Osteocyte (in vitro differentiated cells): ENCODE measurements at regions not wholly inside any gene's neighbourhood (a gene's known extent, or its start where the extent isn't known, plus 50 kb on each side); places are given as distances from the start of the nearest gene placed in this dataset.

Source experiments
- DNase-seq: peaks from one replicate; pipeline ENCODE4 v3.0.0; 2021; ENCODE audit warnings: mixed read lengths; ENCODE audit not compliant: unreplicated experiment; ENCODE audit errors: extremely low spot score
- H3K27ac Mint-ChIP-seq: one replicate; pipeline ENCODE4 v1.8.0; 2021; ENCODE audit warnings: mild to moderate bottlenecking, mixed read lengths; ENCODE audit not compliant: unreplicated experiment
- H3K27me3 Mint-ChIP-seq: one replicate; pipeline ENCODE4 v1.8.0; 2021; ENCODE audit warnings: mixed read lengths; ENCODE audit not compliant: unreplicated experiment
- H3K36me3 Mint-ChIP-seq: one replicate; pipeline ENCODE4 v1.8.0; 2021; ENCODE audit warnings: mixed read lengths; ENCODE audit not compliant: unreplicated experiment
- H3K4me1 Mint-ChIP-seq: one replicate; pipeline ENCODE4 v1.8.0; 2021; ENCODE audit warnings: mixed read lengths; ENCODE audit not compliant: unreplicated experiment
- H3K4me3 Mint-ChIP-seq: one replicate; pipeline ENCODE4 v1.8.0; 2021; ENCODE audit warnings: mild to moderate bottlenecking, moderate library complexity, mixed read lengths; ENCODE audit not compliant: unreplicated experiment
- H3K9me3 Mint-ChIP-seq: one replicate; pipeline ENCODE4 v1.8.0; 2021; ENCODE audit warnings: mixed read lengths; ENCODE audit not compliant: unreplicated experiment
- CTCF ChIP-seq: fragments of 200-600 bp; sonication (generic); IDR thresholded peaks from 2 replicates; pipeline ENCODE4 v1.5.0; 2021; ENCODE audit warnings: antibody characterized with exemption, mild to moderate bottlenecking, moderate library complexity

DNA sequence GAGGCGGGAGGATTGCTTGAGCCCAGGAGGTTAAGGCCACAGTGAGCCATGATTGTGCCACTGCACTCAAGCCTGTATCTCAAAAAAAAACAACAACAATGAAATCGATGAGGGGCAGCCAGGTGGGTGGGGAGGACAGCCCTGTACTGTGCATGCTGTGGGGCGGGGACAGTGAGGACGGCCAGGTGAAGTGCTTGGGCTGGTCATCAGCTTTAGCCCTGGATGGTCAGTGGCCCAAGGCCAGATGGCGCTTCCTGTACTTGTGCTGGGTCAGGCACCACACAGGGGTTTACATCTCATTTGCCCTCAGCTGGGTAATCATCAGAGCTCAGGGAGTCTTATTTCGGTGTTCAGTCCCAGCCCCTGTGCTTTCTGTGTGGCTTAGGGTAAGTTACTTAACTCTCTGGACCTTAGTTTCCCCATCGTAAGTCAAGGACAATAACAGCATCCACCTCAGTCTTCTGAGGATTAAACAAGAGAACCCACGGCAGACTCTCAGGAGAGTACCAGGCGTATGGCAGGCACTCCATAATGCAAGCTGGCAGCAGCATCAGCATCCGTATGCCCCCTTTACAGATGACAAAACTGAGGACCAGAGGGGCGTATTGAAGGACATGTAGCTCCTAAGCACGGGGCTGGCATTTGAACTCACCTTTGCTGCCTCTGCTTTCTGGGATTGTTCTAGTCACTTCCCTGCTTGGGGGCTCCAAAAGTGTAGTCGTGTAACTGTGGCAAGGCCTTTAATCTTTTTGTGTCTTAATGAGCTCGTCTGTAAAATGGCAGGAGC, 71.9 kb downstream of the SLC25A47 start:
- TF ChIP-seq CTCF, result no peak
- H3K9me3 Mint-ChIP-seq, result no peaks in the 10 kb centered on the region
- H3K4me1 Mint-ChIP-seq, result peaks cover 50% of the 10 kb centered on the region
- H3K36me3 Mint-ChIP-seq, result peaks cover 17% of the 10 kb centered on the region
- no peak overlapping the region for H3K27ac Mint-ChIP-seq
- no peaks in the 10 kb centered on the region for H3K27me3 Mint-ChIP-seq
- H3K4me3 Mint-ChIP-seq, result no peak overlapping the region
- DNase-seq, result no peak

GRCh38 chr14:100396266-100396795, 73.2 kb downstream of the SLC25A47 start:
- Mint-ChIP-seq H3K27ac (no peak overlapping the region), H3K4me3 (no peak overlapping the region), H3K9me3 (no peaks in the 10 kb centered on the region), H3K4me1 (peaks cover 39% of the 10 kb centered on the region), H3K36me3 (peaks cover 16% of the 10 kb centered on the region), H3K27me3 (no peaks in the 10 kb centered on the region)
- DNase-seq, result no peak
- TF ChIP-seq CTCF, result no peak

DNA sequence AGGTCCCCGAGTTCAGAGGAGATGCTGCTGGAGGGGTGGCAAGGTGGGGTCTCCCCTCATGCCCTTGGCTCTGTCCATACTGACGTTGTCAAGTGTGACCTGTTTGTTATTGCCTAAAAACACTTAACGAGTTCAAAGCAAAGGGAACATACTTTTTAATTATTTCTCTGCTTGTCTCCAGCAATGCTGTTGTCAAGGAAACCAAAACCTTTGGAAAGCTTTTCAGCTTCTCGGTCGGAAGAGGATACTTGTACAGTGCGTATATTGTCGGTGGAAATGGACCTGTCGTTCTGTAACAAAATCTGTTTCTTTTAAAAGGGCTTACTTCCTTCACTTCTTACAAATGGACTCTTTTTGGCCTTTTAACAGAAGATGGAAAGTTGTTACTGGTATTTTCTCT, 73.9 kb downstream of the SLC25A47 start:
- Mint-ChIP-seq H3K27ac (no peak overlapping the region), H3K9me3 (no peaks in the 10 kb centered on the region), H3K4me1 (peaks cover 39% of the 10 kb centered on the region)

DNA sequence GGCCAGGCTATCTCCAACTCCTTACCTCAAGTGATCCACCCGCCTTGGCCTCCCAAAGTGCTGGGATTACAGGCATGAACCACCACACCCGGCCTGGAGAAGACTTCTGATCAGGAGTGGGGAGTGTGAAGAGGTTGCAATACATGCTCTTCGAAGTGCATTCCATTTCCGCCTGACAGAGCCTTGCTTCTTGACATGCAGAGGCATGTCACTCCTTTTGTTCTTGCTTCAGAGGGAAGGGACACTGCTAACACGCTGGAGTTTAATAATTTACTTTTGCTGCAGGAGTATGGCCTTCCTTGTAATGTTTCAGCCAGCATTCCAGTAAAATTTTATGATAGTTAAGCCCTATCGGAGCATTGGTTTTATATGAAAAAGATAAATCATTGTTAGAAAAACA, 74.9 kb downstream of the SLC25A47 start:
- Mint-ChIP-seq H3K36me3 (peaks cover 13% of the 10 kb centered on the region), H3K9me3 (no peaks in the 10 kb centered on the region), H3K27ac (no peak overlapping the region), H3K4me3 (no peak overlapping the region), H3K27me3 (no peaks in the 10 kb centered on the region), H3K4me1 (peaks cover 38% of the 10 kb centered on the region)
- no peak for DNase-seq
- no peak for TF ChIP-seq CTCF

More for the DNA sequence above, 73.9 kb downstream of the SLC25A47 start:
- no peak for TF ChIP-seq CTCF
- no peaks in the 10 kb centered on the region for H3K27me3 Mint-ChIP-seq
- no peak for DNase-seq
- peaks cover 13% of the 10 kb centered on the region for H3K36me3 Mint-ChIP-seq
- no peak overlapping the region for H3K4me3 Mint-ChIP-seq

- no peaks in the 10 kb centered on the region for H3K27me3 Mint-ChIP-seq
- H3K27ac Mint-ChIP-seq, result no peak overlapping the region
- H3K36me3 Mint-ChIP-seq, result peaks cover 12% of the 10 kb centered on the region
- TF ChIP-seq CTCF, result no peak
- H3K9me3 Mint-ChIP-seq, result no peaks in the 10 kb centered on the region
- no peak overlapping the region for H3K4me3 Mint-ChIP-seq
- DNase-seq, result no peak
- peaks cover 37% of the 10 kb centered on the region for H3K4me1 Mint-ChIP-seq
These were observed 76.1 kb downstream of the SLC25A47 start for GRCh38 chr14:100399052-100399849.
